Upper lobe of right lung (tissue), 1 donor: ENCODE measurements at regions not wholly inside any gene's neighbourhood (a gene's known extent, or its start where the extent isn't known, plus 50 kb on each side); places are given as distances from the start of the nearest gene placed in this dataset.
"Not testable (repeated sequence)": the region's sequence is repeated elsewhere in the genome, so short reads cannot be mapped to it uniquely, and the experiment has no call there.

Experiments
- ATAC-seq: fragments of 200-7000 bp; cut with Tn5 transposase; one replicate; pipeline ENCODE4 v1.9.1; 2020; ENCODE audit warnings: mild to moderate bottlenecking, moderate library complexity
- DNase-seq: peaks from one replicate; pipeline ENCODE4 v3.0.0-alpha.2; 2020
- H3K27ac ChIP-seq: fragments of 200-600 bp; one replicate; pipeline ENCODE4 v1.8.0; 2022
- H3K27me3 ChIP-seq: fragments of 200-600 bp; one replicate; pipeline ENCODE4 v1.8.0; 2022; ENCODE audit warnings: mild to moderate bottlenecking
- H3K36me3 ChIP-seq: fragments of 200-600 bp; one replicate; pipeline ENCODE4 v1.8.0; 2022
- H3K4me1 ChIP-seq: fragments of 200-600 bp; one replicate; pipeline ENCODE4 v1.8.0; 2022
- H3K4me3 ChIP-seq: fragments of 200-600 bp; one replicate; pipeline ENCODE4 v1.8.0; 2022; ENCODE audit warnings: mild to moderate bottlenecking
- H3K9me3 ChIP-seq: fragments of 200-600 bp; one replicate; pipeline ENCODE4 v1.8.0; 2022
- intact Hi-C: fragments of 100-400 bp; cut with DNase I; formaldehyde crosslinking; loops from one replicate; pipeline ENCODE4 v1.11.0; 2022
- TF ChIP-seq, protein P1 (sequence below): fragments of 200-600 bp; IDR thresholded peaks from one replicate; pipeline ENCODE4 v1.8.0; 2022; ENCODE audit warnings: antibody characterized with exemption
- donor health status: DM: no; HTN: yes; CAD: no; lungs with severe emphysema.

DNA sequence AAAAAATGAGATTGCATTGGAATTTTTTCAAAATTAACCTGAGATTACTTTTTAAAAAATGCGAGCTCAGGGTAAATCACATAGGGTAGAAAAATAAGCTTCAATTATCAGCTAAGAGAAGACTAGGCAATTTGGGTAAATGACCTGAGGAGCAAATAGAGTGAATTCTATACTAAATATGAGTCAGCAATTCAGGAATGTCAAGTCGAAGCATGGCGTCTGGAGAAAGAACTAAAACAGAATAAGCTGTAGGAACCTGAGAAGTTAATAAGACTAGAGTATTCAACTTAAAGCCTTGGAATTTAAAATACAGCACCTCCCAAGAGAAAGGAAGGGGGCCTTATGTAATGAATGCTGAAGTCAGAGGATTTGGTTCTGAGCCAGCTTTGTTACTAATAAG, 487.0 kb downstream of the SUCLG1 start:
- no peak for DNase-seq
- Histone ChIP-seq H3K27ac (no peak overlapping the region), H3K4me1 (no peaks in the 10 kb centered on the region), H3K4me3 (no peak overlapping the region), H3K9me3 (no peaks in the 10 kb centered on the region), H3K36me3 (no peaks in the 10 kb centered on the region), H3K27me3 (no peaks in the 10 kb centered on the region)
- TF ChIP-seq, protein P1, sequence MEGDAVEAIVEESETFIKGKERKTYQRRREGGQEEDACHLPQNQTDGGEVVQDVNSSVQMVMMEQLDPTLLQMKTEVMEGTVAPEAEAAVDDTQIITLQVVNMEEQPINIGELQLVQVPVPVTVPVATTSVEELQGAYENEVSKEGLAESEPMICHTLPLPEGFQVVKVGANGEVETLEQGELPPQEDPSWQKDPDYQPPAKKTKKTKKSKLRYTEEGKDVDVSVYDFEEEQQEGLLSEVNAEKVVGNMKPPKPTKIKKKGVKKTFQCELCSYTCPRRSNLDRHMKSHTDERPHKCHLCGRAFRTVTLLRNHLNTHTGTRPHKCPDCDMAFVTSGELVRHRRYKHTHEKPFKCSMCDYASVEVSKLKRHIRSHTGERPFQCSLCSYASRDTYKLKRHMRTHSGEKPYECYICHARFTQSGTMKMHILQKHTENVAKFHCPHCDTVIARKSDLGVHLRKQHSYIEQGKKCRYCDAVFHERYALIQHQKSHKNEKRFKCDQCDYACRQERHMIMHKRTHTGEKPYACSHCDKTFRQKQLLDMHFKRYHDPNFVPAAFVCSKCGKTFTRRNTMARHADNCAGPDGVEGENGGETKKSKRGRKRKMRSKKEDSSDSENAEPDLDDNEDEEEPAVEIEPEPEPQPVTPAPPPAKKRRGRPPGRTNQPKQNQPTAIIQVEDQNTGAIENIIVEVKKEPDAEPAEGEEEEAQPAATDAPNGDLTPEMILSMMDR = no peak
- intact Hi-C loops = no loop called here
- no peak for ATAC-seq

DNA sequence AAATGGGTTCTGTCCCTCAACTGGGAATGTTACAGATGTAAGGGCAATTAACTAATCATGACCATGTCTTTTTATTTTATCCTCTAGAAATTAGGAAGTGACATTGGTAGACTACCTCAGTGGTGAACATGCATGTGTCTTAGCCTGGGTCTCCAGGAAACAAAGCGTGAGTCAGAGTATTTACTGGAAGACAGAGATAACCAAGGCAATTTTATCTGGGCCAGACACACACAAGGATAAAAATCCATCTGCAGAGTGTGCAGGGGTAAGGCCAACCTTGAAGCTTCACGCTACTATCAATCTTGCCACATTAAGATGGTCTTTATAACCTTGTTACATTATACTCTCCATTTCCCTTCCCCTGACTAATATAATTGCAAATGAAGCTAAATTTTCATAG, 487.5 kb downstream of the SUCLG1 start:
- no peak for ATAC-seq
- TF ChIP-seq, protein P1 = no peak
- Histone ChIP-seq H3K36me3 (no peaks in the 10 kb centered on the region), H3K4me3 (no peak overlapping the region), H3K27ac (no peak overlapping the region), H3K27me3 (no peaks in the 10 kb centered on the region), H3K9me3 (no peaks in the 10 kb centered on the region), H3K4me1 (no peaks in the 10 kb centered on the region)
- intact Hi-C loops = no loop called here
- DNase-seq = no peak

GRCh38 chr2:83970217-83970929, 488.7 kb downstream of the SUCLG1 start:
- TF ChIP-seq, protein P1 = no peak
- Histone ChIP-seq H3K27me3 (no peaks in the 10 kb centered on the region), H3K4me3 (no peak overlapping the region), H3K36me3 (no peaks in the 10 kb centered on the region), H3K27ac (no peak overlapping the region), H3K9me3 (no peaks in the 10 kb centered on the region), H3K4me1 (no peaks in the 10 kb centered on the region)
- ATAC-seq = no peak
- intact Hi-C loops = no loop called here
- no peak for DNase-seq

DNA sequence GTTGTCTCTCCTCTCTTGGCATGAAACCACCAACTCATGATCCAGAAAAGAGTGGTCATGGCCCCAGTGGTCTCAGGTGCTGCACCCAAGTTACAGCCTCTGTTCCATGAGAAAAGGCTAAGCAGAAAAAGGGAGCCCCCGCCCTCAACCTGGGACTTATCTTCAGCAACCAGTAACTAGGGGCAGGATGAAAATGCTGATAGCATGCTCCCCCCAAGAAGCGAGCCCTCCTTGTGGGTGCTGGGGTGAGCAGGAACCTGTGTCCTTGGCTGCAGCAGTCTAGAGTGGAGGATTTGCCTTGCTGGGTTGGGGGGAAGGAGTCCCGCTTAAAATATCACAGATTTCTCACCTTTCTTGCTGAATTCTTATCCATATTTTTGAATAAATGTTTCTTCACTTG, 490.0 kb downstream of the SUCLG1 start:
- H3K9me3 ChIP-seq = no peaks in the 10 kb centered on the region
- DNase-seq = no peak

GRCh38 chr2:83967854-83968253, 491.2 kb downstream of the SUCLG1 start:
- no peak overlapping the region for H3K27ac ChIP-seq
- H3K27me3 ChIP-seq = no peaks in the 10 kb centered on the region
- no peaks in the 10 kb centered on the region for H3K4me1 ChIP-seq
- no peak overlapping the region for H3K4me3 ChIP-seq
- ATAC-seq (no peak), DNase-seq (no peak)
- H3K36me3 ChIP-seq = no peaks in the 10 kb centered on the region
- TF ChIP-seq, protein P1 = no peak
- intact Hi-C loops = no loop called here
- H3K9me3 ChIP-seq = no peaks in the 10 kb centered on the region

More for the DNA sequence above, 490.0 kb downstream of the SUCLG1 start:
- Histone ChIP-seq H3K4me3 (no peak overlapping the region), H3K36me3 (no peaks in the 10 kb centered on the region), H3K4me1 (no peaks in the 10 kb centered on the region), H3K27me3 (no peaks in the 10 kb centered on the region), H3K27ac (no peak overlapping the region)
- ATAC-seq = no peak
- TF ChIP-seq, protein P1 = no peak
- intact Hi-C loops = no loop called here

- H3K4me3 ChIP-seq, H3K27ac ChIP-seq, H3K4me1 ChIP-seq, ATAC-seq, H3K27me3 ChIP-seq, H3K36me3 ChIP-seq, DNase-seq, H3K9me3 ChIP-seq, intact Hi-C loops: not testable (repeated sequence)
Measured at GRCh38 chr2:83966946-83967345, 492.1 kb downstream of the SUCLG1 start.
